Activated CD8-positive, alpha-beta memory T cell treated with anti-CD3 and anti-CD28 coated beads, Interleukin-2, amount 10 ng/mL, durations not matched to agents 7 days and 5 days (primary cell): ENCODE measurements at regions not wholly inside any gene's neighbourhood (a gene's known extent, or its start where the extent isn't known, plus 50 kb on each side); places are given as distances from the start of the nearest gene placed in this dataset.

Experiments used
- ATAC-seq: fragments of 150-1000 bp; cut with Tn5 transposase; one replicate; pipeline ENCODE4 v1.10.0; 2021; ENCODE audit warnings: moderate library complexity
- CTCF ChIA-PET: fragments of 350-600 bp; sonication (Branson Sonifier 250); formaldehyde crosslinking; loops from one replicate; lab custom pipeline; 2021; ENCODE audit warnings: antibody characterized with exemption; lab: Charles Lee
- DNase-seq: peaks from one replicate; pipeline ENCODE4 v3.0.0-alpha.2; 2020
- H3K27ac Mint-ChIP-seq: one replicate; pipeline ENCODE4 v1.8.0; 2021; ENCODE audit warnings: mild to moderate bottlenecking, mixed read lengths
- H3K27me3 Mint-ChIP-seq: one replicate; pipeline ENCODE4 v1.8.0; 2021; ENCODE audit warnings: mixed read lengths
- H3K36me3 Mint-ChIP-seq: one replicate; pipeline ENCODE4 v1.8.0; 2021; ENCODE audit warnings: mild to moderate bottlenecking, mixed read lengths
- H3K4me1 Mint-ChIP-seq: one replicate; pipeline ENCODE4 v1.8.0; 2021; ENCODE audit warnings: mixed read lengths
- H3K4me3 Mint-ChIP-seq: one replicate; pipeline ENCODE4 v1.8.0; 2021; ENCODE audit warnings: mild to moderate bottlenecking, moderate library complexity, mixed read lengths
- H3K9me3 Mint-ChIP-seq: one replicate; pipeline ENCODE4 v1.8.0; 2022; ENCODE audit warnings: low read depth, mixed read lengths

DNA sequence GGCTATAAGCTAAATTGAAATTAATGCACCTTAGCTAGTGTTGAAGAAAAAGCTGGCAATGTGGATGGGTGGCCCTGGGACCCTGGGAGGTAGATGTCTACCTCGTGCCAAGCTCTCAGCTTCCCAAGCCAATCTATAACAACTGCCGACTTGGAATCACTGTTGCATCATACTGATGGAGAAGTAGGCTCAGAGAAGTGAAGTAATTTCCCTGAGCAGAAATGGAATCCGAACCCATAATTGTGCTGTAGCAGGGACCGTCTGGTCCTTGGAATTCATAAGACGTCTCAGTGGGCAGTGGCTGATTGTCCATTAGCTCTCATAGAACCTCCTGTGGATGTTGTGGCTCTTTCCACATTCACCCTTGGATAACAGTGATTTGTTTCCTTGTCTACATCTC, 196.6 kb downstream of the RAB11FIP4 start:
- no peak overlapping the region for H3K27ac Mint-ChIP-seq
- CTCF ChIA-PET: interaction anchor here (0.6 kb wide), 1 partner anchor 14 kb away, joined by 4 read pairs; no protein-coding TSS in a partner anchor
- DNase-seq: no peak
- no peak overlapping the region for H3K4me3 Mint-ChIP-seq
- no peaks in the 10 kb centered on the region for H3K4me1 Mint-ChIP-seq
- no peaks in the 10 kb centered on the region for H3K9me3 Mint-ChIP-seq
- no peak for ATAC-seq
- no peaks in the 10 kb centered on the region for H3K36me3 Mint-ChIP-seq
- no peaks in the 10 kb centered on the region for H3K27me3 Mint-ChIP-seq
